D721Med (cell line): ENCODE measurements at regions not wholly inside any gene's neighbourhood (a gene's known extent, or its start where the extent isn't known, plus 50 kb on each side); places are given as distances from the start of the nearest gene placed in this dataset.
A peak's percentile ranks its signal among the peaks of the same experiment; 100 is the strongest.

Experiments used
- DNase-seq: peaks from one replicate; pipeline ENCODE4 v3.0.0; 2011; ENCODE audit warnings: low spot score; ENCODE audit not compliant: insufficient read length
- FAIRE-seq: peaks from 2 replicates; lab custom pipeline; 2011; peaks lifted over from hg19 to GRCh38; lab: Jason Lieb, UNC
- TF ChIP-seq, protein P1 (sequence below): IDR thresholded peaks from 2 replicates; pipeline ENCODE4 v1.5.1; 2012; ENCODE audit warnings: mild to moderate bottlenecking, control low read depth; ENCODE audit not compliant: insufficient read depth; ENCODE audit errors: missing control alignments

DNA sequence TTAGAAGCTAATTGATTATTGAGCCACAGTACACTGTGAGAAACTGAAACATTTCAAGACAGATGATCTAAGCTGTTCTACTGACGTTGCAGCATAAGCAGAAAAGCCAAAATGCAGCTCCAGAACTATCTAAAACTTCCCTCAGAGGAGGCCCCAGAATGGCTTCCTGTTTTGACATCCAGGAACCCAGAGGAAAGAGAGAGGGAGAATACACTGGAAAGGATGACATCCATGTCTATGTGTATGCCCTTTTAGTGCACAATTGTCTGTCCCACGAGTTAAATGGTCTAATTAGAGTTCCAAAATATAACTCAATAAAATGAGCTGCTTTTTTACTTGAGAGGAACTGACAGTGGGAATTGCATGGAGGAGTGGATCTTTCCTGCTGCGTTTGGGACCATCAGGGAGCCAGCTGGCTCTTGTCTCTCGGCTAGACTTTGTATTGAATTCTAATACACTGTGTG lies 688.1 kb downstream of the ZNF385D start:
- FAIRE-seq (no peak), DNase-seq (no peak)
- TF ChIP-seq, protein P1, sequence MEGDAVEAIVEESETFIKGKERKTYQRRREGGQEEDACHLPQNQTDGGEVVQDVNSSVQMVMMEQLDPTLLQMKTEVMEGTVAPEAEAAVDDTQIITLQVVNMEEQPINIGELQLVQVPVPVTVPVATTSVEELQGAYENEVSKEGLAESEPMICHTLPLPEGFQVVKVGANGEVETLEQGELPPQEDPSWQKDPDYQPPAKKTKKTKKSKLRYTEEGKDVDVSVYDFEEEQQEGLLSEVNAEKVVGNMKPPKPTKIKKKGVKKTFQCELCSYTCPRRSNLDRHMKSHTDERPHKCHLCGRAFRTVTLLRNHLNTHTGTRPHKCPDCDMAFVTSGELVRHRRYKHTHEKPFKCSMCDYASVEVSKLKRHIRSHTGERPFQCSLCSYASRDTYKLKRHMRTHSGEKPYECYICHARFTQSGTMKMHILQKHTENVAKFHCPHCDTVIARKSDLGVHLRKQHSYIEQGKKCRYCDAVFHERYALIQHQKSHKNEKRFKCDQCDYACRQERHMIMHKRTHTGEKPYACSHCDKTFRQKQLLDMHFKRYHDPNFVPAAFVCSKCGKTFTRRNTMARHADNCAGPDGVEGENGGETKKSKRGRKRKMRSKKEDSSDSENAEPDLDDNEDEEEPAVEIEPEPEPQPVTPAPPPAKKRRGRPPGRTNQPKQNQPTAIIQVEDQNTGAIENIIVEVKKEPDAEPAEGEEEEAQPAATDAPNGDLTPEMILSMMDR = no peak

DNA sequence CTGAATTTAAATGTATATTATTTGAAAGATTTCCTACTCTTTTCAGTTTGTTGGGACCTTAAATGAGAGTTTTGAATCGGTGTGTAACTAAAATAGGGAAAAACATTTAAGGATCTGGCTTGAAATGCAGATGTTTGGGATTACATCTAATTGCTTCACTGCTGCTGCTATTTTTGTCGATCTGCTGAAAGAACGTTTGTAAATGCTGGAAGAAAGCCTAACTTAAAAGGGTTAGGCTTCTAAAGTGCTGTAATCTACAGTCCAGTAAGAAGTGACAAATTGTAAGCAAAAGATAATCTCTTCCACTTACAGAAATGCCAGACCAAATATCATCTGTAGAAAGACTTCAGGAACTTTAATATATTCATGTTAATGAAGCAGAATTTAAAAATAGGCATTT lies 691.6 kb downstream of the ZNF385D start:
- no peak for DNase-seq
- FAIRE-seq = no peak
- TF ChIP-seq, protein P1 = no peak

DNA sequence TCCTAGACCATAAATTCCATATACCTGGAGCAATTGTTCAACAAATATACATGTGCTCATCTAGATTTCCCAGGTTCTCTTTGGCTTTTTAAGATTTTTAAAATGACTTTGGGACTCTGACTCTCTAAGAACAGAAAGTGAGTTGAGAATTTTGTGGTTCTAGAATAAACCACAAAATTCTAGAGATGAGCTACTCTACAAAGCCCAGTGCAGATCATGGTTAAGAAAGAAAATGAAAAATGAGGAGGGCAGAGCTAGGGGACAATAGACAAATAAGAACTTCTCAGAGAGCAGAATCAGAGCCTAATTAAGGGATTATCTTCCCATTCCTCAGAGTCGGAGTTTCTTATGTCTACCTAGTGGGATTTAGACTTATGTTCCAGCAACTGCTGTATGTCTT lies 694.7 kb downstream of the ZNF385D start:
- DNase-seq (no peak), FAIRE-seq (peak; percentile 63)
- TF ChIP-seq, protein P1 = no peak

DNA sequence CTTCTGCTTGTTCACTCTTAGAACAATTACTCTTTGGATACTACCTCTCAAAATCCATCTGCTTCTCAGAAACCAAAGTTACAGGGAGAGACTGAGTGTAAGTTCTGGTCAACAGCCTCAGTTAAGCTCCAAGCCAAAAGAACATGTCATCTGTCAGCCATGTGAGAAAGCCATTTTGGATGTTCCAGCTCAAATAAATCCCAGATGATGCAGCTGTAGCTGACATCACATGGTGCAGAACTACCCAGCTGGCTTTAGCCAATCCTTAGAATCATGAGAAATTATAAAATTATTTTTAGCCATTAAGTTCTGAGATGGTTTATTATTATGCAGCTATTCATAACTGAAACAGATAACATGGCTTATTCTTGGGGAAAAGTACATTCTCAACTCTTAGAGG lies 696.0 kb downstream of the ZNF385D start:
- TF ChIP-seq, protein P1 = no peak
- DNase-seq (no peak), FAIRE-seq (no peak)

DNA sequence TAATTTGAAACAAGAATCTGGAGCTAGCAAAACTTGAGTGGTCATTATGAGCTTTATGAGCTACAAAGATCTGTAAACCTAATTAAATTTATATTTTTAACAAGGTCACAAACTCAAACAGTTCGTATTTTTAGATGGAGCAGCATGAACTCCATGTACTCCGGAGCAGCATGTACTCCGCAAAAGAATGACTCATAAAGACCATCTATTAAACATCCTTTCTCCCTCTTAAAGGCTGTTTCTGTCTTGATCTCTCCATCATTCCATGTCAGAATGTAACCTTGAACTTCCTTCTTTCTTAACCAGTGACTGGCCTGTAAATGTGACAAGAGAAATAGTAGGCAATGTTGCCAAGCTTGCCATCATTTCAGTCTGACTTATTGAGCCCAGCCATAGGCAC lies 696.9 kb downstream of the ZNF385D start:
- DNase-seq = no peak
- TF ChIP-seq, protein P1 = no peak
- no peak for FAIRE-seq

DNA sequence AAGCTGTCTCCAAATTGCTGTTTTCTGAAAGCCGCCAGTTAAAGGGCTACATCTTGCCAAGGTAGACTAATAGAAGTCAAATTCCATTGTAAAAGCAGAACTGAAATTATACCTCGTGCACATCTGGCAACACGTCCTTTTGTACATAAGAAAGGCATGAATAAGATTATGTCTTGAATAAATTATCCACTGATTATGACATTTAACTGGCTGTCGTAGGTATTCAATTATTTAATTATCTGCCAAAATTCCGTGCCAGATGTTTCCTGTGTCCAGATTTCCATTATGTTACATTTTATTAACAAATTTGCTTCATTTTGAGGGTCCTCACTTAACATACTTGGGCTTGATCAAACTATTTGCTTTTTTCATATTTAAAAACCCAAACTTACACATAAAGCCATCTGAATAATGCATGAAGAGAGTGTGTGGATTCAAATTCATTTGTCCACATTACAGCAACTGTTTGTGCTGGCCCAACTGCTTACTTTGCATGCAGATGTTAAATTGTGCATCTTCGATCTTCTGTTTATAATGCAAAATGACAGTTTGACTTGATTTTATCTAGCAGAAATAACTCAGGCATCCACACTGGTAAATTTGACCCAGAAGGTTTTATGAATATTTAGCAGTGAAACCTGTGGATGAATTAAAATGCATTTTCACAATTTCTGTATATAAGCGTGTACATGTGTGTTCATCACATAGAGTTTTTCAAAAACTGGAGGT lies 701.5 kb downstream of the ZNF385D start:
- no peak for FAIRE-seq
- TF ChIP-seq, protein P1 = no peak
- DNase-seq = no peak

DNA sequence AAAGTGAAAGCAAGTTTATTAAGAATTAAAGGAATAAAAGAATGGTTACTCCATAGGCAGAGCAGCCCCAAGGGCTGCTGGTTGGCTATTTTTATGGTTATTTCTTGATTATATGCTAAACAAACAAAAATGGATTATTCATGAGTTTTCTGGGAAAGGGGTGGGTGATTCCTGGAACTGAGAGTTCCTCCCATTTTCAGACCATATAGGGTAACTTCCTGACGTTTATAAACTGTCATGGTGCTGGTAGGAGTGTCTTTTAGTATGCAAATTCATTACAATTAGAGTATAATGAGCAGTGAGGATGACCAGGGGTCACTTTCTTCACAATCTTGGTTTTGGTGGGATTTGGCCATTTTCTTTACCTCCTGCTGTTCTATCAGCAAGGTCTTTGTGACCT lies 707.9 kb downstream of the ZNF385D start:
- TF ChIP-seq, protein P1 = no peak
- DNase-seq (no peak), FAIRE-seq (no peak)
